HEK293 (cell line): ENCODE measurements at regions not wholly inside any gene's neighbourhood (a gene's known extent, or its start where the extent isn't known, plus 50 kb on each side); places are given as distances from the start of the nearest gene placed in this dataset.

Experiments
- CTCF ChIA-PET: fragments of 350-600 bp; formaldehyde crosslinking; extraction: SDS; loops from one replicate; lab custom pipeline; 2021; ENCODE audit warnings: antibody characterized with exemption; lab: Yijun Ruan, JAX
- POLR2A ChIA-PET: fragments of 300-600 bp; formaldehyde crosslinking; extraction: SDS; loops from one replicate; lab custom pipeline; 2020; ENCODE audit warnings: antibody characterized with exemption, inconsistent platforms; lab: Yijun Ruan, JAX
- H3K27ac ChIP-seq: fragments of 200-500 bp; sonication (Bioruptor generic); 2 replicates; pipeline ENCODE4 v1.5.1; 2014; ENCODE audit warnings: low read depth, low read length, control low read depth, inconsistent platforms; ENCODE audit errors: extremely low read depth
- H3K36me3 ChIP-seq, 2 experiments: fragments of 200-500 bp in 1 of 2; sonication (Bioruptor generic) in 1 of 2; 1 replicate in 1 of 2; 2 replicates in 1 of 2; pipeline ENCODE4 v1.5.1; 2014 to 2017; ENCODE audit warnings: inconsistent platforms in 2 of 2, low read length in 2 of 2; ENCODE audit not compliant: control insufficient read depth in 2 of 2, insufficient read depth in 1 of 2
- H3K4me1 ChIP-seq: fragments of 200-500 bp; sonication (Bioruptor generic); 2 replicates; pipeline ENCODE4 v1.5.1; 2014; ENCODE audit warnings: mild to moderate bottlenecking, low read length, inconsistent platforms; ENCODE audit not compliant: control insufficient read depth, insufficient read depth
- H3K4me3 ChIP-seq: 2 replicates; pipeline ENCODE4 v1.5.1; 2011; ENCODE audit warnings: low read depth, mild to moderate bottlenecking, control low read depth, low read length, moderate library complexity
- H3K9me3 ChIP-seq: fragments of 200-500 bp; sonication (Bioruptor generic); 2 replicates; pipeline ENCODE4 v1.5.1; 2014; ENCODE audit warnings: low read depth, low read length, inconsistent platforms; ENCODE audit not compliant: control insufficient read depth, insufficient read depth
- BCL11B ChIP-seq: fragments of 450-650 bp; formaldehyde crosslinking; IDR thresholded peaks from 2 replicates; pipeline ENCODE4 v1.5.1; 2016; ENCODE audit warnings: low read depth, missing biosample characterization, missing genetic modification characterization
- EGR2 ChIP-seq: fragments of 450-650 bp; formaldehyde crosslinking; IDR thresholded peaks from 2 replicates; pipeline ENCODE4 v1.5.1; 2016; ENCODE audit warnings: low read depth, missing biosample characterization, missing genetic modification characterization
- GLI4 ChIP-seq: fragments of 450-650 bp; formaldehyde crosslinking; IDR thresholded peaks from 2 replicates; pipeline ENCODE4 v1.5.1; 2016; ENCODE audit warnings: missing biosample characterization, missing genetic modification characterization
- HIC1 ChIP-seq: fragments of 450-650 bp; formaldehyde crosslinking; IDR thresholded peaks from 2 replicates; pipeline ENCODE4 v1.5.1; 2016; ENCODE audit warnings: missing biosample characterization, missing genetic modification characterization
- MEIS1 ChIP-seq: sonication (generic); formaldehyde crosslinking; IDR thresholded peaks from 2 replicates; pipeline ENCODE4 v1.8.1; 2022; ENCODE audit warnings: missing genetic modification reagents, mild to moderate bottlenecking, borderline replicate concordance
- PRDM4 ChIP-seq: fragments of 450-650 bp; formaldehyde crosslinking; IDR thresholded peaks from 2 replicates; pipeline ENCODE4 v1.5.1; 2017; ENCODE audit warnings: missing biosample characterization, missing genetic modification characterization
- REPIN1 ChIP-seq: fragments of 450-650 bp; formaldehyde crosslinking; IDR thresholded peaks from 2 replicates; pipeline ENCODE4 v1.5.1; 2017; ENCODE audit warnings: missing biosample characterization, missing genetic modification characterization, low read depth
- ZEB2 ChIP-seq: fragments of 450-650 bp; formaldehyde crosslinking; IDR thresholded peaks from 2 replicates; pipeline ENCODE4 v1.5.1; 2016; ENCODE audit warnings: missing biosample characterization, missing genetic modification characterization
- ZFP69B ChIP-seq: fragments of 450-650 bp; formaldehyde crosslinking; IDR thresholded peaks from 2 replicates; pipeline ENCODE4 v1.5.1; 2016; ENCODE audit warnings: missing biosample characterization, missing genetic modification characterization
- ZNF16 ChIP-seq: fragments of 450-650 bp; formaldehyde crosslinking; IDR thresholded peaks from 2 replicates; pipeline ENCODE4 v1.5.1; 2016; ENCODE audit warnings: low read depth, missing biosample characterization, missing genetic modification characterization
- ZNF211 ChIP-seq: fragments of 450-650 bp; formaldehyde crosslinking; IDR thresholded peaks from 2 replicates; pipeline ENCODE4 v1.5.1; 2016; ENCODE audit warnings: low read depth, missing biosample characterization, missing genetic modification characterization
- ZNF214 ChIP-seq: fragments of 450-650 bp; formaldehyde crosslinking; IDR thresholded peaks from 2 replicates; pipeline ENCODE4 v1.5.1; 2017; ENCODE audit warnings: missing biosample characterization, mild to moderate bottlenecking, missing genetic modification characterization, borderline replicate concordance
- ZNF48 ChIP-seq: fragments of 450-650 bp; formaldehyde crosslinking; IDR thresholded peaks from 2 replicates; pipeline ENCODE4 v1.5.1; 2016; ENCODE audit warnings: missing biosample characterization, missing genetic modification characterization
- ZNF514 ChIP-seq: fragments of 450-650 bp; formaldehyde crosslinking; IDR thresholded peaks from 2 replicates; pipeline ENCODE4 v1.5.1; 2016; ENCODE audit warnings: missing biosample characterization, missing genetic modification characterization
- ZNF518A ChIP-seq: fragments of 450-650 bp; formaldehyde crosslinking; conservative IDR thresholded peaks from 2 replicates; pipeline ENCODE4 v1.5.1; 2016; ENCODE audit warnings: low read depth, missing biosample characterization, missing genetic modification characterization
- ZNF549 ChIP-seq: fragments of 450-650 bp; IDR thresholded peaks from 2 replicates; pipeline ENCODE4 v1.5.1; 2018; ENCODE audit warnings: missing biosample characterization, missing genetic modification characterization, mild to moderate bottlenecking, inconsistent platforms, moderate library complexity
- ZNF555 ChIP-seq: fragments of 450-650 bp; formaldehyde crosslinking; conservative IDR thresholded peaks from 2 replicates; pipeline ENCODE4 v1.5.1; 2017; ENCODE audit warnings: missing biosample characterization, mild to moderate bottlenecking, missing genetic modification characterization, inconsistent platforms

- Histone ChIP-seq H3K4me3 (no peak overlapping the region), H3K27ac (no peak overlapping the region), H3K36me3 (no peaks in the 10 kb centered on the region), H3K9me3 (no peaks in the 10 kb centered on the region), H3K4me1 (no peaks in the 10 kb centered on the region)
- POLR2A ChIA-PET, result no interaction called here
- TF ChIP-seq GLI4 (tag by site-specific recombination), result no peak
- TF ChIP-seq ZNF514, result no peak
- TF ChIP-seq BCL11B, result no peak
- TF ChIP-seq EGR2, result no peak
- TF ChIP-seq ZNF16, result no peak
- no peak for TF ChIP-seq ZNF549 (tag by site-specific recombination)
- TF ChIP-seq REPIN1, result no peak
- no peak for TF ChIP-seq PRDM4
- no peak for TF ChIP-seq MEIS1 (CRISPR knock-in tag)
- no peak for TF ChIP-seq ZNF211 (tag by site-specific recombination)
- no peak for TF ChIP-seq ZFP69B (tag by site-specific recombination)
- TF ChIP-seq ZNF518A (tag by site-specific recombination), result no peak
- TF ChIP-seq HIC1, result no peak
- no peak for TF ChIP-seq ZNF48 (tag by site-specific recombination)
- TF ChIP-seq ZNF555, result no peak
- no peak for TF ChIP-seq ZNF214
- no peak for TF ChIP-seq ZEB2 (tag by site-specific recombination)
- CTCF ChIA-PET, result interaction anchor here (1.7 kb wide), 1 partner anchor 14 kb away, joined by 5 read pairs; no protein-coding TSS in a partner anchor
These were observed 304.4 kb upstream of the C2CD4B start for GRCh38 chr15:62469478-62469873.
